HepG2 (cell line): ENCODE measurements at regions not wholly inside any gene's neighbourhood (a gene's known extent, or its start where the extent isn't known, plus 50 kb on each side); places are given as distances from the start of the nearest gene placed in this dataset.

ENCODE experiments used
- ATAC-seq: fragments of 200-7000 bp; cut with Tn5 transposase; 3 replicates; pipeline ENCODE4 v1.9.1; 2020; ENCODE audit warnings: mild to moderate bottlenecking, moderate library complexity
- BruUV-seq: library from RNA; stranded (reverse); fragments of 400-500 nt; replicated peaks from 2 replicates; lab custom pipeline; 2021; lab: Mats Ljungman, UMichigan
- CTCF ChIA-PET: fragments of 300-600 bp; formaldehyde crosslinking; extraction: SDS; loops from one replicate; lab custom pipeline; 2021; ENCODE audit warnings: low total read pairs, inconsistent platforms, low intra/inter-chr PET ratio; lab: Yijun Ruan, JAX
- POLR2A ChIA-PET: fragments of 350-600 bp; sonication (Branson Sonifier 250); formaldehyde crosslinking; loops from one replicate; lab custom pipeline; 2020; ENCODE audit warnings: antibody characterized with exemption, inconsistent platforms; lab: Yijun Ruan, JAX
- DNase-seq: peaks from one replicate; pipeline ENCODE4 v3.0.0-alpha.2; 2015; ENCODE audit warnings: low spot score
- FAIRE-seq: peaks from 3 replicates; lab custom pipeline; 2011; peaks lifted over from hg19 to GRCh38; lab: Jason Lieb, UNC
- H2AFZ ChIP-seq: one replicate; pipeline ENCODE4 v1.6.1; 2011; ENCODE audit warnings: low read length, inconsistent platforms
- H3K27ac ChIP-seq: fragments of 300-600 bp; 3 replicates; pipeline ENCODE4 v1.8.0; 2011; ENCODE audit warnings: mixed run types, mild to moderate bottlenecking, mixed read lengths, low read length, inconsistent platforms; ENCODE audit not compliant: insufficient read depth; ENCODE audit errors: extremely low read length
- H3K27me3 ChIP-seq, 2 experiments: fragments of 200-600 bp in 1 of 2; 2 replicates in 1 of 2; 3 replicates in 1 of 2; pipeline versions ENCODE4 v1.6.0 to v1.8.0; 2011; ENCODE audit warnings: low read length in 2 of 2, mild to moderate bottlenecking in 2 of 2, moderate library complexity in 2 of 2, inconsistent platforms in 1 of 2; ENCODE audit not compliant: insufficient read depth in 2 of 2, control insufficient read depth in 1 of 2
- H3K36me3 ChIP-seq, 2 experiments: fragments of 200-600 bp in 1 of 2; replicated peaks in 1 of 2; 2 replicates in 1 of 2; 3 replicates in 1 of 2; pipeline versions ENCODE4 v1.5.1 to v1.8.0; 2011; ENCODE audit warnings: low read length in 2 of 2, inconsistent platforms in 1 of 2; ENCODE audit not compliant: insufficient read depth in 2 of 2, control insufficient read depth in 1 of 2
- H3K4me1 ChIP-seq: 2 replicates; pipeline ENCODE4 v1.5.1; 2012; ENCODE audit warnings: low read length, inconsistent platforms; ENCODE audit not compliant: insufficient read depth
- H3K4me2 ChIP-seq: 2 replicates; pipeline ENCODE4 v1.6.0; 2011; ENCODE audit warnings: low read depth, low read length, inconsistent platforms
- H3K4me3 ChIP-seq, 3 experiments: fragments of 200-600 bp in 1 of 3; sonication (generic), shearing (Covaris generic) in 1 of 3; replicated peaks in 1 of 3; 2 replicates each; pipeline ENCODE4 v1.5.1; 2011 to 2016; ENCODE audit warnings: low read length in 3 of 3, inconsistent platforms in 2 of 3, low read depth in 2 of 3, mild to moderate bottlenecking in 2 of 3, control low read depth in 1 of 3, mixed read lengths in 1 of 3; ENCODE audit not compliant: insufficient read depth in 1 of 3
- H3K79me2 ChIP-seq: one replicate; pipeline ENCODE4 v1.6.1; 2011; ENCODE audit warnings: low read length, inconsistent platforms; ENCODE audit not compliant: insufficient read depth
- H3K9ac ChIP-seq: 2 replicates; pipeline ENCODE4 v1.6.0; 2011; ENCODE audit warnings: mild to moderate bottlenecking, low read depth, low read length, inconsistent platforms; ENCODE audit not compliant: insufficient read depth
- H3K9me3 ChIP-seq: 2 replicates; pipeline ENCODE4 v1.5.1; 2012; ENCODE audit warnings: mild to moderate bottlenecking, low read length
- H4K20me1 ChIP-seq: 2 replicates; pipeline ENCODE4 v1.6.0; 2011; ENCODE audit warnings: inconsistent platforms, mild to moderate bottlenecking, low read length, moderate library complexity; ENCODE audit not compliant: insufficient read depth
- ATAD3A ChIP-seq: sonication (generic); formaldehyde crosslinking; IDR thresholded peaks from 2 replicates; pipeline ENCODE4 v1.4.0; 2020; ENCODE audit warnings: missing genetic modification reagents
- HMGXB3 ChIP-seq: sonication (generic); formaldehyde crosslinking; IDR thresholded peaks from 2 replicates; pipeline ENCODE4 v1.4.0; 2020; ENCODE audit warnings: missing genetic modification reagents, borderline replicate concordance
- KDM3A ChIP-seq: IDR thresholded peaks from 2 replicates; pipeline ENCODE4 v1.6.1; 2018; ENCODE audit warnings: low read depth, missing compliant biosample characterization
- NFE2L2 ChIP-seq: fragments of 150-350 bp; IDR thresholded peaks from 2 replicates; pipeline ENCODE4 v1.6.1; 2014; ENCODE audit warnings: low read length
- RARA ChIP-seq: IDR thresholded peaks from 2 replicates; pipeline ENCODE4 v1.6.1; 2016; ENCODE audit warnings: missing genetic modification reagents, missing compliant biosample characterization
- TERF1 ChIP-seq: sonication (generic); formaldehyde crosslinking; IDR thresholded peaks from 2 replicates; pipeline ENCODE4 v1.8.0; 2022; ENCODE audit warnings: mild to moderate bottlenecking, missing genetic modification reagents, moderate library complexity
- ZBTB37 ChIP-seq: sonication (generic); formaldehyde crosslinking; IDR thresholded peaks from 2 replicates; pipeline ENCODE4 v1.4.0; 2020; ENCODE audit warnings: mild to moderate bottlenecking, missing genetic modification reagents
- ZBTB4 ChIP-seq: sonication (generic); formaldehyde crosslinking; IDR thresholded peaks from 2 replicates; pipeline ENCODE4 v1.4.0; 2020; ENCODE audit warnings: missing genetic modification reagents, mild to moderate bottlenecking, borderline replicate concordance
- WGBS: methylation state at CpG from one replicate; pipeline ENCODE4 v1.1.6; 2017; ENCODE audit warnings: low lambda C conversion rate; 5-methylcytosine and 5-hydroxymethylcytosine counted together
- in situ Hi-C: cut with HindIII; loops from 2 replicates; pipeline ENCODE4 v1.10.0; 2017; ENCODE audit warnings: low pct_unique_long_range_greater_than_20kb; ENCODE audit not compliant: extremely low pct_ligation_motif_present
- intact Hi-C: fragments of 100-400 bp; cut with micrococcal nuclease; formaldehyde crosslinking; loops from one replicate; pipeline ENCODE4 v1.10.0; 2022; ENCODE audit not compliant: unreplicated experiment

GRCh38 chr4:152098365-152099060, 337.7 kb upstream of the GATB start:
- ChIA-PET POLR2A (no interaction called here), CTCF (no interaction called here)
- peaks cover 0 to 11% of the 10 kb centered on the region in 2 experiments; a peak in 4 of 5 replicates for H3K27me3 ChIP-seq
- no peaks in the 10 kb centered on the region for H4K20me1 ChIP-seq
- H3K4me2 ChIP-seq: no peak overlapping the region
- no peak for FAIRE-seq
- no peaks in the 10 kb centered on the region for H3K9me3 ChIP-seq
- no peak for DNase-seq
- no peak for TF ChIP-seq NFE2L2
- TF ChIP-seq RARA: no peak
- TF ChIP-seq TERF1 (CRISPR knock-in tag): no peak
- TF ChIP-seq KDM3A (CRISPR knock-in tag): no peak
- TF ChIP-seq ZBTB4 (CRISPR knock-in tag): no peak
- TF ChIP-seq ATAD3A (CRISPR knock-in tag): no peak
- TF ChIP-seq HMGXB3 (CRISPR knock-in tag): no peak
- TF ChIP-seq ZBTB37 (CRISPR knock-in tag): no peak
- TF ChIP-seq, all 625 proteins: peak for 0
- no peak overlapping the region for H3K9ac ChIP-seq
- in situ Hi-C loops: no loop called here
- H3K4me1 ChIP-seq: no peaks in the 10 kb centered on the region
- no peak overlapping the region for H3K4me3 ChIP-seq
- no peak overlapping the region for H2AFZ ChIP-seq
- WGBS: 27% methylated on average over 7 of the region's 8 CpGs
- no peak overlapping the region for H3K27ac ChIP-seq
- no peak for ATAC-seq
- intact Hi-C loops: no loop called here
- BruUV-seq: no TSS peak
- H3K79me2 ChIP-seq: no peaks in the 10 kb centered on the region
- no peaks in the 10 kb centered on the region for H3K36me3 ChIP-seq
